HEK293 (cell line): ENCODE measurements at regions not wholly inside any gene's neighbourhood (a gene's known extent, or its start where the extent isn't known, plus 50 kb on each side); places are given as distances from the start of the nearest gene placed in this dataset.
A peak's percentile ranks its signal among the peaks of the same experiment; 100 is the strongest.

ENCODE experiments used
- CTCF ChIA-PET: fragments of 350-600 bp; formaldehyde crosslinking; extraction: SDS; loops from one replicate; lab custom pipeline; 2021; ENCODE audit warnings: antibody characterized with exemption; lab: Yijun Ruan, JAX
- POLR2A ChIA-PET: fragments of 300-600 bp; formaldehyde crosslinking; extraction: SDS; loops from one replicate; lab custom pipeline; 2020; ENCODE audit warnings: antibody characterized with exemption, inconsistent platforms; lab: Yijun Ruan, JAX
- H3K27ac ChIP-seq: fragments of 200-500 bp; sonication (Bioruptor generic); 2 replicates; pipeline ENCODE4 v1.5.1; 2014; ENCODE audit warnings: low read depth, low read length, control low read depth, inconsistent platforms; ENCODE audit errors: extremely low read depth
- H3K36me3 ChIP-seq, 2 experiments: fragments of 200-500 bp in 1 of 2; sonication (Bioruptor generic) in 1 of 2; 1 replicate in 1 of 2; 2 replicates in 1 of 2; pipeline ENCODE4 v1.5.1; 2014 to 2017; ENCODE audit warnings: inconsistent platforms in 2 of 2, low read length in 2 of 2; ENCODE audit not compliant: control insufficient read depth in 2 of 2, insufficient read depth in 1 of 2
- H3K4me1 ChIP-seq: fragments of 200-500 bp; sonication (Bioruptor generic); 2 replicates; pipeline ENCODE4 v1.5.1; 2014; ENCODE audit warnings: mild to moderate bottlenecking, low read length, inconsistent platforms; ENCODE audit not compliant: control insufficient read depth, insufficient read depth
- H3K4me3 ChIP-seq: 2 replicates; pipeline ENCODE4 v1.5.1; 2011; ENCODE audit warnings: low read depth, mild to moderate bottlenecking, control low read depth, low read length, moderate library complexity
- H3K9me3 ChIP-seq: fragments of 200-500 bp; sonication (Bioruptor generic); 2 replicates; pipeline ENCODE4 v1.5.1; 2014; ENCODE audit warnings: low read depth, low read length, inconsistent platforms; ENCODE audit not compliant: control insufficient read depth, insufficient read depth
- BCL6B ChIP-seq: fragments of 450-650 bp; formaldehyde crosslinking; IDR thresholded peaks from 2 replicates; pipeline ENCODE4 v1.5.1; 2017; ENCODE audit warnings: missing biosample characterization, missing genetic modification characterization
- GLI4 ChIP-seq: fragments of 450-650 bp; formaldehyde crosslinking; IDR thresholded peaks from 2 replicates; pipeline ENCODE4 v1.5.1; 2016; ENCODE audit warnings: missing biosample characterization, missing genetic modification characterization
- KLF10 ChIP-seq: fragments of 450-650 bp; IDR thresholded peaks from 2 replicates; pipeline ENCODE4 v1.5.1; 2018; ENCODE audit warnings: missing biosample characterization, mild to moderate bottlenecking, missing genetic modification characterization
- WT1 ChIP-seq: fragments of 450-650 bp; formaldehyde crosslinking; IDR thresholded peaks from 2 replicates; pipeline ENCODE4 v1.5.1; 2016; ENCODE audit warnings: missing biosample characterization, missing genetic modification characterization
- ZBTB48 ChIP-seq: fragments of 450-650 bp; formaldehyde crosslinking; IDR thresholded peaks from 2 replicates; pipeline ENCODE4 v1.5.1; 2016; ENCODE audit warnings: missing biosample characterization, missing genetic modification characterization
- ZBTB7A ChIP-seq: fragments of 450-650 bp; formaldehyde crosslinking; IDR thresholded peaks from 2 replicates; pipeline ENCODE4 v1.5.1; 2016; ENCODE audit warnings: low read depth, missing biosample characterization, missing genetic modification characterization
- ZFP3 ChIP-seq: fragments of 450-650 bp; formaldehyde crosslinking; IDR thresholded peaks from 2 replicates; pipeline ENCODE4 v1.5.1; 2016; ENCODE audit warnings: low read depth, missing biosample characterization, missing genetic modification characterization
- ZNF10 ChIP-seq: fragments of 450-650 bp; formaldehyde crosslinking; IDR thresholded peaks from 2 replicates; pipeline ENCODE4 v1.5.1; 2017; ENCODE audit warnings: missing biosample characterization, missing genetic modification characterization
- ZNF169 ChIP-seq: fragments of 450-650 bp; formaldehyde crosslinking; IDR thresholded peaks from 2 replicates; pipeline ENCODE4 v1.5.1; 2016; ENCODE audit warnings: missing biosample characterization, missing genetic modification characterization
- ZNF2 ChIP-seq: fragments of 450-650 bp; formaldehyde crosslinking; IDR thresholded peaks from 2 replicates; pipeline ENCODE4 v1.5.1; 2016; ENCODE audit warnings: missing biosample characterization, missing genetic modification characterization
- ZNF350 ChIP-seq: fragments of 450-650 bp; formaldehyde crosslinking; IDR thresholded peaks from 2 replicates; pipeline ENCODE4 v1.5.0; 2017; ENCODE audit warnings: missing biosample characterization, mild to moderate bottlenecking, missing genetic modification characterization
- ZNF391 ChIP-seq: fragments of 450-650 bp; formaldehyde crosslinking; IDR thresholded peaks from 2 replicates; pipeline ENCODE4 v1.5.1; 2016; ENCODE audit warnings: low read depth, missing biosample characterization, missing genetic modification characterization, borderline replicate concordance
- ZNF394 ChIP-seq: fragments of 450-650 bp; formaldehyde crosslinking; IDR thresholded peaks from 2 replicates; pipeline ENCODE4 v1.5.1; 2016; ENCODE audit warnings: missing biosample characterization, missing genetic modification characterization, mild to moderate bottlenecking, moderate library complexity, borderline replicate concordance
- ZNF404 ChIP-seq: fragments of 450-650 bp; formaldehyde crosslinking; IDR thresholded peaks from 2 replicates; pipeline ENCODE4 v1.5.1; 2017; ENCODE audit warnings: missing biosample characterization, missing genetic modification characterization
- ZNF549 ChIP-seq: fragments of 450-650 bp; IDR thresholded peaks from 2 replicates; pipeline ENCODE4 v1.5.1; 2018; ENCODE audit warnings: missing biosample characterization, missing genetic modification characterization, mild to moderate bottlenecking, inconsistent platforms, moderate library complexity
- ZNF558 ChIP-seq: fragments of 450-650 bp; formaldehyde crosslinking; IDR thresholded peaks from 2 replicates; pipeline ENCODE4 v1.5.1; 2016; ENCODE audit warnings: missing biosample characterization, missing genetic modification characterization
- ZNF677 ChIP-seq: fragments of 450-650 bp; IDR thresholded peaks from 2 replicates; pipeline ENCODE4 v1.5.0; 2018; ENCODE audit warnings: missing biosample characterization, mild to moderate bottlenecking, missing genetic modification characterization, moderate library complexity
- ZNF692 ChIP-seq: fragments of 450-650 bp; formaldehyde crosslinking; IDR thresholded peaks from 2 replicates; pipeline ENCODE4 v1.5.1; 2016; ENCODE audit warnings: missing biosample characterization, missing genetic modification characterization
- ZNF707 ChIP-seq: fragments of 450-650 bp; formaldehyde crosslinking; IDR thresholded peaks from 2 replicates; pipeline ENCODE4 v1.5.1; 2016; ENCODE audit warnings: missing biosample characterization, missing genetic modification characterization
- ZNF747 ChIP-seq: fragments of 450-650 bp; formaldehyde crosslinking; IDR thresholded peaks from 2 replicates; pipeline ENCODE4 v1.5.1; 2016; ENCODE audit warnings: missing biosample characterization, missing genetic modification characterization
- ZXDB ChIP-seq: fragments of 450-650 bp; formaldehyde crosslinking; IDR thresholded peaks from 2 replicates; pipeline ENCODE4 v1.5.1; 2016; ENCODE audit warnings: missing biosample characterization, missing genetic modification characterization
- TF ChIP-seq, protein P1 (sequence below): fragments of 450-650 bp; formaldehyde crosslinking; IDR thresholded peaks from 2 replicates; pipeline ENCODE4 v1.5.1; 2017; ENCODE audit warnings: missing biosample characterization, mild to moderate bottlenecking, missing genetic modification characterization, moderate library complexity
- TF ChIP-seq, protein P2 (sequence below): fragments of 450-650 bp; formaldehyde crosslinking; IDR thresholded peaks from 2 replicates; pipeline ENCODE4 v1.5.1; 2017; ENCODE audit warnings: missing biosample characterization, missing genetic modification characterization

DNA sequence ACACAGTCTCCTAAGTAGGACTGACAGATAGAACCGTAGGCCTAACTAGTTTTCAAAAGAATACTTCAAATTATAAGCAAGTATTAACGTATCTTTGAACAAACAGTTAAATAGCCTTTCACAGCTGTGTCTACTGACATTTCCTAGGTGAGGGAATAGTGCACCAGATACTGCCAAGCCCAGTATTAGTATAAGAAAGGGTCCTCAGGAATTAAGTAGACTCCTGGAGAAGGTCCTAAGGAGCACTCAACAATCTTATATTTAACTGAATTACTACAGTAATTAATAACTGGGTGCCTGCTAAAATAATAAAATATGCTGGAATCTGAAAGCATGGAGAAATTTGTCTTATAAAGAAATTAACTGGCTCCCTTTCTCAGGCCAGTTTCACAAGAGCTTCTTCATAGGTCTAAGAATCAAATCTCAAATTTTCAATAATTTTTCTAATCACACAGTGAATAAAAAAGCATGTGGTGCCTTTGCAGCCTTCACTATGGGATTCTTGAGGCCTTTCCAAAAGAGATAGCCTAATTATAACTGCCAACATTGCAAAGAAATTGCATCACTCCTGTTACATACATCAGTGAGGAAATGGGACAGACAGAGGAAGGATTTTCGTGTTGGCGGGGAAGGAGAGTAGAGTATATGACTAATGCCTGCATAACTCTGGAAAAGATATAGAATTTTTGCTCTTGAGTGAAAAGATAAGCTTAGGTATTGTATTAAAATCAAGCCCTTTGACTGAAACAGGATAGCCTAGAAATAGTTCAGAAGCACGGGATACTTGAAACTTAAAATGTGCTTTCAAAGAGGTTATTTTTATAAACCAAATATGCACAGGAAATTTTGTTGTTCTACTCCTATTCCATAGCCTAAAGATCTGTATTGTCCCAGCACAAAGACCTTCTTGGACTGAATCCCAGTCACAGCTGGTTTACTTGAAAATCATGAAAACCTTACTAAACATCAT, 228.6 kb upstream of the STK17B start (continued):
- TF ChIP-seq ZNF692 (tag by site-specific recombination) (peak; percentile 29; the same call in 1 of the 2 replicates), KLF10 (tag by site-specific recombination) (no peak), GLI4 (no peak), ZBTB48 (tag by site-specific recombination) (no peak), ZNF169 (tag by site-specific recombination) (no peak), ZNF677 (no peak)
- TF ChIP-seq, protein P1, sequence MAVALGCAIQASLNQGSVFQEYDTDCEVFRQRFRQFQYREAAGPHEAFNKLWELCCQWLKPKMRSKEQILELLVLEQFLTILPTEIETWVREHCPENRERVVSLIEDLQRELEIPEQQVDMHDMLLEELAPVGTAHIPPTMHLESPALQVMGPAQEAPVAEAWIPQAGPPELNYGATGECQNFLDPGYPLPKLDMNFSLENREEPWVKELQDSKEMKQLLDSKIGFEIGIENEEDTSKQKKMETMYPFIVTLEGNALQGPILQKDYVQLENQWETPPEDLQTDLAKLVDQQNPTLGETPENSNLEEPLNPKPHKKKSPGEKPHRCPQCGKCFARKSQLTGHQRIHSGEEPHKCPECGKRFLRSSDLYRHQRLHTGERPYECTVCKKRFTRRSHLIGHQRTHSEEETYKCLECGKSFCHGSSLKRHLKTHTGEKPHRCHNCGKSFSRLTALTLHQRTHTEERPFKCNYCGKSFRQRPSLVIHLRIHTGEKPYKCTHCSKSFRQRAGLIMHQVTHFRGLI (tag by site-specific recombination), result no peak

GRCh38 chr2:196403471-196403870, 232.1 kb upstream of the STK17B start:
- no peaks in the 10 kb centered on the region for H3K9me3 ChIP-seq
- no peaks in the 10 kb centered on the region; the same call in 1 of the 2 replicates for H3K4me1 ChIP-seq
- CTCF ChIA-PET, result no interaction called here
- TF ChIP-seq BCL6B (tag by site-specific recombination), result no peak
- TF ChIP-seq, protein P2, sequence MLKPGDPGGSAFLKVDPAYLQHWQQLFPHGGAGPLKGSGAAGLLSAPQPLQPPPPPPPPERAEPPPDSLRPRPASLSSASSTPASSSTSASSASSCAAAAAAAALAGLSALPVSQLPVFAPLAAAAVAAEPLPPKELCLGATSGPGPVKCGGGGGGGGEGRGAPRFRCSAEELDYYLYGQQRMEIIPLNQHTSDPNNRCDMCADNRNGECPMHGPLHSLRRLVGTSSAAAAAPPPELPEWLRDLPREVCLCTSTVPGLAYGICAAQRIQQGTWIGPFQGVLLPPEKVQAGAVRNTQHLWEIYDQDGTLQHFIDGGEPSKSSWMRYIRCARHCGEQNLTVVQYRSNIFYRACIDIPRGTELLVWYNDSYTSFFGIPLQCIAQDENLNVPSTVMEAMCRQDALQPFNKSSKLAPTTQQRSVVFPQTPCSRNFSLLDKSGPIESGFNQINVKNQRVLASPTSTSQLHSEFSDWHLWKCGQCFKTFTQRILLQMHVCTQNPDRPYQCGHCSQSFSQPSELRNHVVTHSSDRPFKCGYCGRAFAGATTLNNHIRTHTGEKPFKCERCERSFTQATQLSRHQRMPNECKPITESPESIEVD (tag by site-specific recombination), result peak; percentile 59
- TF ChIP-seq, all 188 proteins: peak for 1
- Histone ChIP-seq H3K27ac (no peak overlapping the region), H3K36me3 (no peaks in the 10 kb centered on the region), H3K4me3 (no peak overlapping the region)
- POLR2A ChIA-PET, result no interaction called here

DNA sequence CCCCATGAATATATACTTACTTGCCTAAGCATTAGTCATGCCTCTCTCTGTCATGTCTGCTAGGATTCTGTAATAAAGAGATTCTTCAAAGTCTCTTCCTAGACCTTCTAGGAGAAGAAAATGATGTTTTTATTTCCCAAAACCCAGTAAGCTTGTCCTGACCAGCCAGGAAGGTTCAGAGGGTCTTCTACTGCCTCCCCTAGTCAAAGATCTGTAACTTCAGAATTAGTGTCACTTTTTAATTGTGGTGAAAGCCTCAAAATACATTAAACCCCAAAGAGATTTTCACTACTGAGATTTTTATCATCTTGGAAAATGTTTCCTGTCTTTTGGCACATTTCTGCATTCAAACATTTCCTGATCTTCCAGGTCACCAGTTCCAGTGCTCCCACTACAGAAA, 232.9 kb upstream of the STK17B start:
- Histone ChIP-seq H3K36me3 (no peaks in the 10 kb centered on the region), H3K4me3 (no peak overlapping the region), H3K27ac (no peak overlapping the region), H3K4me1 (no peaks in the 10 kb centered on the region; the same call in 1 of the 2 replicates), H3K9me3 (no peaks in the 10 kb centered on the region)
- ChIA-PET CTCF (interaction anchor here (1.5 kb wide), 1 partner anchor 107 kb away, joined by 5 read pairs; no protein-coding TSS in a partner anchor), POLR2A (no interaction called here)
- TF ChIP-seq ZNF747 (no peak), ZNF707 (tag by site-specific recombination) (no peak), ZFP3 (no peak), ZNF394 (tag by site-specific recombination) (no peak), ZNF558 (tag by site-specific recombination) (no peak), ZNF391 (tag by site-specific recombination) (no peak), ZNF404 (tag by site-specific recombination) (no peak), ZNF549 (tag by site-specific recombination) (no peak), ZNF350 (tag by site-specific recombination) (no peak), ZNF10 (no peak), ZNF2 (tag by site-specific recombination) (no peak), WT1 (tag by site-specific recombination) (no peak), ZBTB7A (tag by site-specific recombination) (no peak), ZNF692 (tag by site-specific recombination) (no peak), ZXDB (no peak)
